ENCODE measurements at regions not wholly inside any gene's neighbourhood (a gene's known extent, or its start where the extent isn't known, plus 50 kb on each side); places are given as distances from the start of the nearest gene placed in this dataset.
A peak's percentile ranks its signal among the peaks of the same experiment; 100 is the strongest.
"Not testable (repeated sequence)": the region's sequence is repeated elsewhere in the genome, so short reads cannot be mapped to it uniquely, and the experiment has no call there.

- no peak for DNase-seq
These were observed 623.8 kb downstream of the HTR1B start for GRCh38 chr6:76839505-76839904.

DNA sequence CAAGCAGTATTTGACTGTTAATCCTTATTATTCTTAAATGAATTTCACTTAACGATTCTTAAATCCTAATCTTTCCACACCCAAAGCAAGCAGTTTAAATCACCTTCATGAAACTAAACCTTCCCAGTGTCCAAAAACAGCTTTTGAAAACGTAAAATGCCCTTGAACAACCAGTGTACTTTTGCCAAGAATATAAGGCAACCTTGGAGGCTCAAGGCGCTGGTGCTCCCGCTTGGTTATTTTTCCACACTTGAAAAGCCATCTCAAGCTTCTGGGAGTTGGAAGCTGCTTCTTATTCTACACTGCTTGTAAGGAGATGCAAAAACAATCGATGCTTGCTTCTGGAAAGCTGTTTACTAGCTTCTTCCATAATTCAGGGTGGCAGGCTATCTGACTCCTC is 625.7 kb downstream of the HTR1B start:
- DNase-seq = no peak

- DNase-seq = no peak
These were observed 627.6 kb downstream of the HTR1B start for GRCh38 chr6:76835695-76836094.

GRCh38 chr6:76835293-76835692 is 628.0 kb downstream of the HTR1B start:
- no peak for DNase-seq

- DNase-seq = no peak
These were observed 628.9 kb downstream of the HTR1B start for GRCh38 chr6:76834399-76834798.

DNA sequence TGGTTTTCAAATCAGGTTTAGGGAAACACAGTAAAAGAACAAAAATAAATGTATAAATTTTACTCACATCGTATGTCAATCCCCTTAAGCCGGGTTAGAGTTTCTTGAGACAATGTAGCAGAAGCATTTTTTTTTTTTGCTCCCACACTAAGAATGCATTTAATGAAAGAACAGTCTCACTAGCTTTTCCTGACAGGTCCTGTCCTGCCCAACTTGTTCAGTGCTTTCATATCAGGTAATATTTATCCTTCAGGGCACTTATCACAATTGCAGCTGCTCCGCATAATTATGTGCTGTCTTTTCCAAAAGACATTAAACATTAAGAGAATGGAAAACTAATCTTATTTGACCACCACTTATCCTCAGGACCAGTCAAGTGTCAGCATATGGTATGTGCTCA is 632.0 kb downstream of the HTR1B start:
- DNase-seq = peak in 1 of 2 experiments; percentile 1

GRCh38 chr6:76823578-76823977 is 639.7 kb downstream of the HTR1B start:
- not testable (repeated sequence) for DNase-seq

DNA sequence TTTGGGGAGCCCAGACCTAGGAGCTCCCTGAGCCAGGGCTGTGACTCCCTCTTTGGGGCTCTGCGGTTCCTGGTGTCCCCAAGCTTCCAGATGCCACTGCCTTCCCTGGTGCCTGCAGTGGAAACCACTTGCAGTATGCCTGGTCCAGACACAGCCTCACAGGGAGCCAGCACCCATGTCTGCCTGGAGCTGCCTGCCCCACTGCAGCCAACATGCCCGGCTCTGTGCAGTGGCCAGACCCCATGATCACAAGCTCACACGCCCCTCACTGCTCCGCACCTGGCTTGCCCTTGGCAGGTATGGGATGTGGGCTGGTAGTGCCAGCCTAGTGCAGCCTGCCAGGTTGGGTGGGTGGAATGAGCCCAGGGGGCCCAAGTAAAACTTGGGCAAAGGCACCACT is 644.8 kb downstream of the HTR1B start:
- DNase-seq = no peak

DNA sequence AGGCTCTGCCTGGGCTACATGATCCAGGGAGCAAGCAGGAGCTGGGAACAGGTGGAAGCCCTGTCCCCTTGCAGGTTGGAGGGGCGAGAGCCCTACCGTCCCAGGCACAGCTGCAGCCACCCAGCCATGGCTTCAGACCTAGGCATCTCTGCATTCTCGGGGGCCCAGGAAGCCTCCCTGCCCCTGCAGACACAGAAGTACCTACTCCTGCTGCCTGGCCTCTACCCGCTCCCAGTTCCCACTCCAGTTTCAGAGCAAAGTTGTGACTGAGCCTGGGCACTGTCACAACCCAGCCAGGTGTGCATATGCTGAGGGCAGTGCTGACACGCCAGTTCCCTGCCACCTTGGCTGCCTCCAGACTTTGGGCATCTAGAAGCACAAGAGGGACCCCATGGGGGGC is 645.9 kb downstream of the HTR1B start:
- DNase-seq = no peak

GRCh38 chr6:76814496-76815458 is 648.5 kb downstream of the HTR1B start:
- DNase-seq = no peak

DNA sequence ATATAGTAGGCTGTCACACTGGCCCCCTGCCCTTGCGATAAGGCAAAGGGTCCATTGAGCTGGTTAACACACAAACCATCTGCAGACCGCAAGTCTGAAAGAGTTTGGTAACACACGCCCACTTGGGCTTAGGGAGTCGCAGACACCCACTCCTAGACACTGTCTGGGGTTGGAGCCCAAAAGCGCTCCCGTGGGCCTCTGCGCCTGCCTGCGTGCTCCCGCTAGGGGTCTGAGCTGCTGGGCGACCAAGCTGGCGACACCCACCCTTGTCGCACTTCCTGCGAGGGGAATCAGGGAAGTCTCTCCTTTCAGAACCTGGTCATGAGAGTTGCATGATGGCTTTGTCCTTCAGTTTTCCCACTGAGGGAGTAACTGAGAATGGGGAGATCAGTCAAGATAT is 653.0 kb downstream of the HTR1B start:
- no peak for DNase-seq

- no peak for DNase-seq
These were observed 660.2 kb downstream of the HTR1B start for GRCh38 chr6:76803038-76803580.

DNA sequence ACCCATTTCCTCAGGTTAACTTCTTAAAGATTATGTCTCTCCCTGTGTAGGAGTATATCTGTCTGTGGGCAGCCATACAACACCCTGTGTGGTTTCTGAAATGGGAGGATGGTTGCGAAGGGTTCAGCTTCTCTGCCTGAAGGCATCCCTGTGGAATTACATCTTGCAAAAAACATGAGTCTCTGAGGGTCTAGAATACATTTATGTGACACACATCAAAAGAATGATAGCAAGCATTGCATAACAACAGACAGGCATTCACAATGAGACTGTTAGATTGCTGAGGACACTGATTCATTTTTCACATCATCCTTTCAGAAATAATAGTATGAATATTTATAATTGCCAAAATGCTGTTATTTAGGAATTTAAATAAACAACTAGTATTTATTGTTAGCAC is 670.9 kb downstream of the HTR1B start:
- DNase-seq = no peak

GRCh38 chr6:76790881-76791280 is 672.4 kb downstream of the HTR1B start:
- no peak for DNase-seq

DNA sequence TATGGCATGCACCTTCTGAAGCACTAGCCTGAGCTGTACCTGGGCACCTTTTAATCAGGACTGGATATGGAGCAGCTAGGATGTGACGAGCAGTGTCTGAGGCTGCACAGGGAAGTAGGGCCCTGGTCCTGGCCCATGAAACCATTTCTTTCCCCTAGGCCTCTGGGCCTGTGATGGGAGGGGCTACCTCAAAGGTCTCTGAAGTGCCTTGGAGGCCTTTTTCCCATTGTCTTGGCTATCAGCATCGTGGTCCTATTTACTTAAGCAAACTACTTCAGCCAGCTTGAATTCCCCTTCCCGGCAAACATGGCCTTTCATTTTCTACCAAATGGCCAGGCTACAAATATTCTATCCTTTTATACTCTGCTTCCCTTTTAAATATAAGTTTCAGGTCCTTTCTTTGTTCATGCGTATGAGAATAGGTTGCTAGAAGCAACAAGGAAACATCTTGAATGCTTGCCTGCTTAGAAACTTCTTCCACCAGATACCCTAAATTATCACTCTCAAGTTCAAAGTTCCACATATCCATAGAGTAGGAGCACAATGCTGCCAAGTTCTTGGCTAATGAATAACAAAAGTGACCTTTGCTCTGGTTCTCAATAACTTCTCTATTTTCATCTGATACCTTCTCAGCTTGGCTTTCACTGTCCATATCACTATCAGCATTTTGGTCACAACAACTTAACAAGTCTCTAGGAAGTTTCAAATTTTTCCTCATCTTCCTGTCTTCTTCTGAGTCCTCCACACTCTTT is 673.1 kb downstream of the HTR1B start:
- no peak for DNase-seq

DNA sequence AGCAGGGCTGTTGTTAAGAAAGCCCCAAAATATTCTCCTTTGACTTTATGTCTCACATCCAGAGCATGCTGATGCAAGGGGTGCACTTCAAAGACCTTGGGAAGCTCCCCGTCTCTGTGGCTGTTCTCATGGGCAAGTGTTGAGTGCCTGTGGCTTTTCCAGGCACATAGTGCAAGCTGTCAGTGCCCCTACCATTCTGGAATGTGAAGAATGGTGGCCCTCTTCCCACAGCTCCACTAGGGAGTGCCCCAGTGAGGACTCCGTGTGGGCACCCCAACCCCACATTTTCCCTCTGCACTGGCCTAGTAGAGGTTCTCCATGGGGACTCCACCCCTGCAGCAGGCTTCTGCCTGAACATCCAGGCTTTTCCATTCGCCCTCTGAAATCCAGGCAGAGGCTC is 673.7 kb downstream of the HTR1B start:
- no peak for DNase-seq

DNA sequence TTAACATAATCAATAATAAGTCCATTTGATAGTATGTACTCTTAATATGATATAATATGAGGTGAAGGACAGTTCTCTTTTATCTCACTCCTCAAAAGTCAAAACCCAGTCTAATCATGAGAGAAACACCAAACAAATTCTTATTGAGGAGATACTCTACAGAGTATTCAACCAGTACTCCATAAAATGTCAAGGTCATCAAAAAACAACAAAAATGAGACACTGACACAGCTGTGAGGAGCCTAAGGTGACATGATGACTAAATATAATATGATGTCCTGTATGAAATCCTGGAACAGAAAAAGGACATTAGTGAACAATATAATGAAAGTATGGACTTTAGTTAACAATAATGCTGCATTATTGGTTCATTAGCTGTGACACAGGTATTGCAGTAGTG is 675.1 kb downstream of the HTR1B start:
- no peak for DNase-seq

- no peak for DNase-seq
These were observed 684.2 kb downstream of the HTR1B start for GRCh38 chr6:76779068-76779467.

GRCh38 chr6:76776876-76777275 is 686.4 kb downstream of the HTR1B start:
- DNase-seq = no peak

GRCh38 chr6:76774781-76775384 is 688.4 kb downstream of the HTR1B start:
- peak; percentile 77 to 83 for DNase-seq

DNA sequence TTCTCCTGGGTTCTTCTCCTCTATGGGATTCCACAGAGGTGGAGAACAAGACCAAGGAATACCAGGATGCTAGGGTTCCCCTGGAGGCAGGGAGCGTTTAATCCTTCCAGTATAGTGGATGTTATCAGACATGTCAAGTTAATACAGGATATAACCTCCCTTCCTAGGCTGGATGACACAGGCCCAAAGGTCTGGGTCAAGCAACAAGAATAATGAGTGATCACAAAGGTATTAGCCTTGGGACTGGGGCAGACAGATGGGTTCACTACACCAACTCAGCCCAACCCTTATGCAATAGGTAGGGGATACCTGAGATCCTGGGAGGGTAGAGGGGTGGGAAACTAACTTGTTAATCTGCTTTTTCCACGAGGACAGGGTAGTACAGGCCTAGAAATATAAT is 690.3 kb downstream of the HTR1B start:
- no peak for DNase-seq

DNA sequence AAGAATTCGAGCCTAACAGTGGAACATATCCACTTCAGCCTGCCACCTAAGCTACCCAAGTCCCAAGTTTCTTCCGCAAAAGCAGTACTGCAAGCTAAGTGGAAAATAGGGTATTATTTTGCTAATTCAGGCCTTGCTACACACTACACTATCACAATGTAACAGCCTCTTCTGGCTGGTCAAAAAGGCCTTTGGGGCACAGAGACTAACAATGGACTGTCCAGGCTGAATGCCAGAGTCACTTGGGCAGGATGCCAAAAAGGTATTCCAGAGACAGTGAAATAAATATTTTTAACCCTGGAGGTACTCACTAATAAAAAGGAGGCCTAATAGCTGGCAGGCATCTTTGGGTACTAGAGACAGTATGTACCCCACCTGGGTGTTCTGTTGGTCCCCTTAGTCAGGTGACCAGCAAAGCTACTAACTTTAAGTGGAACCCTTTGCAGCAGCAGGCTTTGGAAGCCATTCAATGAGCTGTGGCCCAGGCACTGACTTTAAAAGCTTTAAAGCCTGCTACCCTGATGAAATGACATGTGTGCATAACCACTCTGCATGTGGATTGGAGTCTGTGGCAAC is 692.1 kb downstream of the HTR1B start:
- peak in 1 of 2 experiments; percentile 23 for DNase-seq

DNA sequence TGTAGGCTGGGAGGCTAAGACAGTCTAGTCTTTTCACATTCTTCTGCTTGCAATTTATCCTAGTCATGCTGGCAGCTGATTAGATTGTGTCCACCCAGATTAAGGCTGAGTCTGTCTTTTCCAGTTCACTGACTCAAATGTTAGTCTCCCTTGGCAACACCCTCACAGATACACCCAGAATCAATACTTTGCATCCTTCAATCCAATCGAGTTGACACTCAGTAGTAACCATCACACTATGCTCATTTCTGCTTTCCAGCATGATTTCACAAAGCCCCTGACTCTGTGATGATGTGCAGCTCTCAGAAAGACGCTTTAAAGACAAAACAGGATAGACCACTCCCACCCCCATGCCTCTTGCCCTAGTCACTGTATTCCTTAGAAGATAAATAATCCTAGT is 693.0 kb downstream of the HTR1B start:
- no peak for DNase-seq
